CD14-positive monocyte (primary cell): ENCODE measurements at regions not wholly inside any gene's neighbourhood (a gene's known extent, or its start where the extent isn't known, plus 50 kb on each side); places are given as distances from the start of the nearest gene placed in this dataset.
A peak's percentile ranks its signal among the peaks of the same experiment; 100 is the strongest.

Source experiments
- DNase-seq, 3 donors: peaks; one replicate each; pipeline ENCODE4 v3.0.0-alpha.2; 2011 to 2022
- H2AFZ ChIP-seq: 2 replicates; pipeline ENCODE4 v1.6.0; 2012; ENCODE audit warnings: mild to moderate bottlenecking, low read depth, low read length, inconsistent platforms; ENCODE audit not compliant: insufficient read depth, poor library complexity, severe bottlenecking
- H3K27ac ChIP-seq, 2 donors: 1 replicate in 1 of 2; 2 replicates in 1 of 2; pipeline ENCODE4 v1.5.1; 2012 to 2013; ENCODE audit warnings: low read length in 2 of 2, control low read depth in 1 of 2, inconsistent platforms in 1 of 2, low read depth in 1 of 2, mild to moderate bottlenecking in 1 of 2
- H3K27me3 ChIP-seq, 2 donors: one replicate each; pipeline versions ENCODE4 v1.6.0 to v1.6.1; 2011 to 2013; ENCODE audit warnings: low read length in 2 of 2; ENCODE audit not compliant: control insufficient read depth in 2 of 2, insufficient read depth in 2 of 2
- H3K36me3 ChIP-seq, 2 donors: replicated peaks in 1 of 2; 1 replicate in 1 of 2; 2 replicates in 1 of 2; pipeline versions ENCODE4 v1.5.1 to v1.6.1; 2012 to 2013; ENCODE audit warnings: low read length in 2 of 2, control low read depth in 1 of 2, inconsistent platforms in 1 of 2, mild to moderate bottlenecking in 1 of 2; ENCODE audit not compliant: insufficient read depth in 2 of 2, control insufficient read depth in 1 of 2
- H3K4me1 ChIP-seq, 2 donors: 1 replicate in 1 of 2; 2 replicates in 1 of 2; pipeline versions ENCODE4 v1.5.1 to v1.6.1; 2012 to 2013; ENCODE audit warnings: low read length in 2 of 2, control low read depth in 1 of 2, inconsistent platforms in 1 of 2, mild to moderate bottlenecking in 1 of 2, moderate library complexity in 1 of 2; ENCODE audit not compliant: insufficient read depth in 2 of 2, control insufficient read depth in 1 of 2
- H3K4me2 ChIP-seq: replicated peaks from 2 replicates; pipeline ENCODE3; 2012; ENCODE audit warnings: low read length, moderate library complexity, mild to moderate bottlenecking; ENCODE audit not compliant: poor library complexity, severe bottlenecking; ENCODE audit errors: extremely low read depth
- H3K4me3 ChIP-seq, 3 experiments: fragments of 200-600 bp in 1 of 3; sonication (generic) in 1 of 3; replicated peaks in 1 of 3; 1 replicate in 2 of 3; 2 replicates in 1 of 3; pipeline ENCODE4 v1.5.1; 2011 to 2013; ENCODE audit warnings: low read length in 3 of 3, mild to moderate bottlenecking in 3 of 3, control low read depth in 2 of 3, low read depth in 2 of 3, inconsistent platforms in 1 of 3, moderate library complexity in 1 of 3
- H3K79me2 ChIP-seq: 2 replicates; pipeline ENCODE4 v1.6.0; 2012; ENCODE audit warnings: mild to moderate bottlenecking, control low read depth, inconsistent platforms, low read length, moderate library complexity; ENCODE audit not compliant: insufficient read depth
- H3K9ac ChIP-seq: 2 replicates; pipeline ENCODE4 v1.6.0; 2017; ENCODE audit warnings: low read length, mild to moderate bottlenecking; ENCODE audit not compliant: insufficient read depth, poor library complexity, severe bottlenecking
- H3K9me3 ChIP-seq, 2 donors: replicated peaks in 1 of 2; 1 replicate in 1 of 2; 2 replicates in 1 of 2; pipeline versions ENCODE4 v1.5.1 to v1.6.1; 2012 to 2013; ENCODE audit warnings: low read length in 2 of 2, control low read depth in 1 of 2; ENCODE audit not compliant: control insufficient read depth in 1 of 2, insufficient read depth in 1 of 2
- H4K20me1 ChIP-seq: 2 replicates; pipeline ENCODE4 v1.6.0; 2012; ENCODE audit warnings: mild to moderate bottlenecking, low read length, control low read depth, moderate library complexity; ENCODE audit not compliant: insufficient read depth
- H3K27ac Mint-ChIP-seq, 7 donors: one replicate each; pipeline ENCODE4 v1.8.0; 2020; ENCODE audit warnings: mild to moderate bottlenecking in 7 of 7, mixed read lengths in 7 of 7, moderate library complexity in 6 of 7, inconsistent platforms in 2 of 7
- H3K27me3 Mint-ChIP-seq, 3 donors: one replicate each; pipeline ENCODE4 v1.8.0; 2021 to 2022; ENCODE audit warnings: low read depth in 3 of 3, mild to moderate bottlenecking in 3 of 3, mixed read lengths in 3 of 3, moderate library complexity in 3 of 3, inconsistent platforms in 1 of 3
- H3K36me3 Mint-ChIP-seq, 2 donors: one replicate each; pipeline ENCODE4 v1.8.0; 2020; ENCODE audit warnings: mixed read lengths in 2 of 2, inconsistent platforms in 1 of 2, mild to moderate bottlenecking in 1 of 2
- H3K4me1 Mint-ChIP-seq: one replicate; pipeline ENCODE4 v1.8.0; 2020; ENCODE audit warnings: mild to moderate bottlenecking, mixed read lengths
- H3K4me3 Mint-ChIP-seq, 2 donors: one replicate each; pipeline ENCODE4 v1.8.0; 2020; ENCODE audit warnings: mild to moderate bottlenecking in 2 of 2, mixed read lengths in 2 of 2, moderate library complexity in 1 of 2
- H3K9me3 Mint-ChIP-seq, 7 donors: one replicate each; pipeline ENCODE4 v1.8.0; 2020 to 2022; ENCODE audit warnings: mixed read lengths in 7 of 7, mild to moderate bottlenecking in 6 of 7, moderate library complexity in 6 of 7, inconsistent platforms in 2 of 7
- WGBS: methylation state at CpG from one replicate; pipeline ENCODE4 v1.1.5; 2013; ENCODE audit warnings: missing lambda C conversion rate; ENCODE audit not compliant: insufficient coverage; 5-methylcytosine and 5-hydroxymethylcytosine counted together
- intact Hi-C, 2 donors: fragments of 100-400 bp; cut with micrococcal nuclease; formaldehyde crosslinking; loops; one replicate each; pipeline versions ENCODE4 v1.15.0 to v1.15.1; 2023
- TF ChIP-seq, protein P1 (sequence below): fragments of 200-600 bp; IDR thresholded peaks from one replicate; pipeline ENCODE4 v1.8.0; 2022; ENCODE audit warnings: antibody characterized with exemption, mild to moderate bottlenecking

- H3K36me3 ChIP-seq, result no peaks in the 10 kb centered on the region
- Mint-ChIP-seq H3K27me3 (no peaks in the 10 kb centered on the region), H3K4me1 (peaks cover 5% of the 10 kb centered on the region), H3K27ac (peak overlapping the region; percentile 36 to 95 (median 82)), H3K36me3 (peaks cover 0 to 5% of the 10 kb centered on the region in 2 donors), H3K4me3 (no peak overlapping the region), H3K9me3 (peaks cover 0 to 12% (median 2%) of the 10 kb centered on the region in 7 donors)
- WGBS, result no CpG with 5 or more reads among the region's 4 CpGs
- DNase-seq, result peak; percentile 82 to 96 (median 93)
- no peak overlapping the region for H2AFZ ChIP-seq
- H3K4me3 ChIP-seq, result no peak overlapping the region
- no peaks in the 10 kb centered on the region for H4K20me1 ChIP-seq
- TF ChIP-seq, protein P1, sequence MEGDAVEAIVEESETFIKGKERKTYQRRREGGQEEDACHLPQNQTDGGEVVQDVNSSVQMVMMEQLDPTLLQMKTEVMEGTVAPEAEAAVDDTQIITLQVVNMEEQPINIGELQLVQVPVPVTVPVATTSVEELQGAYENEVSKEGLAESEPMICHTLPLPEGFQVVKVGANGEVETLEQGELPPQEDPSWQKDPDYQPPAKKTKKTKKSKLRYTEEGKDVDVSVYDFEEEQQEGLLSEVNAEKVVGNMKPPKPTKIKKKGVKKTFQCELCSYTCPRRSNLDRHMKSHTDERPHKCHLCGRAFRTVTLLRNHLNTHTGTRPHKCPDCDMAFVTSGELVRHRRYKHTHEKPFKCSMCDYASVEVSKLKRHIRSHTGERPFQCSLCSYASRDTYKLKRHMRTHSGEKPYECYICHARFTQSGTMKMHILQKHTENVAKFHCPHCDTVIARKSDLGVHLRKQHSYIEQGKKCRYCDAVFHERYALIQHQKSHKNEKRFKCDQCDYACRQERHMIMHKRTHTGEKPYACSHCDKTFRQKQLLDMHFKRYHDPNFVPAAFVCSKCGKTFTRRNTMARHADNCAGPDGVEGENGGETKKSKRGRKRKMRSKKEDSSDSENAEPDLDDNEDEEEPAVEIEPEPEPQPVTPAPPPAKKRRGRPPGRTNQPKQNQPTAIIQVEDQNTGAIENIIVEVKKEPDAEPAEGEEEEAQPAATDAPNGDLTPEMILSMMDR, result no peak
- H3K27me3 ChIP-seq, result no peaks in the 10 kb centered on the region
- intact Hi-C loops, result loop anchor here in 1 of 2 donors (10.0 kb wide), 1 partner anchor 59 kb away; no protein-coding TSS in a partner anchor
- peak overlapping the region; percentile 29 for H3K9ac ChIP-seq
- peak overlapping the region; percentile 4 for H3K4me2 ChIP-seq
- H3K79me2 ChIP-seq, result no peaks in the 10 kb centered on the region
- no peaks in the 10 kb centered on the region for H3K9me3 ChIP-seq
- H3K4me1 ChIP-seq, result peaks cover 11 to 14% of the 10 kb centered on the region in 2 donors
- H3K27ac ChIP-seq, result peak overlapping the region in 1 of 2 donors; percentile 80
Observed at GRCh38 chr11:105244160-105244825, 104.7 kb upstream of the CARD18 start.

DNA sequence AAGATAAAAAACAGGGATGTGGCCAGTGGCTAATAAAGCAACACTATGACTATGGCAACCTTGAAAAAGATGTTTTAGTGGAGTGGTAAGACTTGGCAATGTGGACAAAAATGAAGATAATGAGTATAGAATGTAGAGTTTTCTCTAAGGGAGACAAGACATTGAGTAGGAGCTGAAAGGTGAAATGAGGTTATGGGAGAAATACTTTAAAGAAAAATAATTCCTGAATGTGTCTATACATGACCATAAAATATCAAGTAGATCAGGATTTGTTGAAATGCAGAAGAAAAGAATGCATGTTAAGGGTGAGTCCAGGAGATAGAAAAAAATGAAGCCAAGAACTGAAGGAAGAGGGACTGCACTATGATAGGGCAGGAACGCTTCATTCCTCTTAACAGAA is 101.6 kb upstream of the CARD18 start:
- no peak overlapping the region for H3K4me3 ChIP-seq
- H3K4me1 ChIP-seq, result peaks cover 11 to 14% of the 10 kb centered on the region in 2 donors
- Mint-ChIP-seq H3K4me3 (no peak overlapping the region), H3K9me3 (peaks cover 2 to 10% (median 6%) of the 10 kb centered on the region in 7 donors), H3K27ac (no peak overlapping the region), H3K4me1 (peaks cover 5% of the 10 kb centered on the region), H3K36me3 (peaks cover 0 to 7% of the 10 kb centered on the region in 2 donors), H3K27me3 (no peaks in the 10 kb centered on the region)
- WGBS, result no CpG with 5 or more reads among the region's 1 CpG
- H4K20me1 ChIP-seq, result no peaks in the 10 kb centered on the region
- H3K79me2 ChIP-seq, result no peaks in the 10 kb centered on the region
- TF ChIP-seq, protein P1, result no peak
- no peaks in the 10 kb centered on the region for H3K36me3 ChIP-seq
- intact Hi-C loops, result loop anchor here in 1 of 2 donors (10.0 kb wide), 1 partner anchor 56 kb away; no protein-coding TSS in a partner anchor
- no peak overlapping the region for H3K4me2 ChIP-seq
- H3K27me3 ChIP-seq, result no peaks in the 10 kb centered on the region
- no peak overlapping the region for H2AFZ ChIP-seq
- H3K27ac ChIP-seq, result no peak overlapping the region
- H3K9me3 ChIP-seq, result no peaks in the 10 kb centered on the region
- H3K9ac ChIP-seq, result no peak overlapping the region
- no peak for DNase-seq
